ENCODE measurements at regions not wholly inside any gene's neighbourhood (a gene's known extent, or its start where the extent isn't known, plus 50 kb on each side); places are given as distances from the start of the nearest gene placed in this dataset.
A peak's percentile ranks its signal among the peaks of the same experiment; 100 is the strongest.

DNA sequence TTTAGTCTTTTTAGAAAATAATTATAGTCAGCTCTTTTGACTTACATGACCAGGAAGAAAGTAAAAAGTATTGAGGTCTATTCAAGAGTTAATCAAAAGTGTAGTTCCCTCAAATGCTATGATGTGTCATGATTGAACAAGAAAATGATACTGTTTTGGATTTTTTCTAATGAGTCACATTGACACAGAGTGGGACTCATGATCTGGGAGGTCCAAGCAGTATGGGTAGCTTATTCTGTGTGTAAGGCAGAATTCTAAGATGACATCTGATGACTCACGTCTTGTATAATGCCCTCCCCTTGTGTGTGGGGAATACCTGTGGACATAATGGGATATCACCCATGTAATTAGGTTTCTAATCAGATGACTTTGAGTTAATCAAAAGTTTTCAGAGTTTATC is 178.1 kb upstream of the DDHD1 start:
- Histone ChIP-seq H3K4me3 (ENCODE audit: low read length) (no peak overlapping the region), H3K9ac (ENCODE audit: low read length) (no peak overlapping the region), H3K4me1 (ENCODE audit: insufficient read depth, low read length) (peaks cover 30% of the 10 kb centered on the region), H3K27ac (ENCODE audit: low read length) (no peak overlapping the region), H3K36me3 (ENCODE audit: low read depth, low read length) (no peaks in the 10 kb centered on the region), H3K9me3 (ENCODE audit: low read length) (no peaks in the 10 kb centered on the region), H3F3A (ENCODE audit: low read length, unreplicated experiment) (no peaks in the 10 kb centered on the region), H3K4me2 (ENCODE audit: low read length) (peak overlapping the region; percentile 3; the same call in 1 of the 2 replicates), H3K9me2 (replicated peaks; ENCODE audit: low read length) (no peaks in the 10 kb centered on the region), H3K27me3 (ENCODE audit: low read length) (no peaks in the 10 kb centered on the region), H3K79me2 (ENCODE audit: low read length) (no peaks in the 10 kb centered on the region), H4K20me1 (ENCODE audit: low read length) (no peaks in the 10 kb centered on the region), H2AFZ (ENCODE audit: low read length) (no peak overlapping the region)
- intact Hi-C loops (cut with micrococcal nuclease): loop anchor here (2.0 kb wide), 1 partner anchor 60 kb away; no protein-coding TSS in a partner anchor
- ChIA-PET CTCF (no interaction called here), POLR2A (ENCODE audit: unreplicated experiment) (interaction anchor here (0.7 kb wide), 1 partner anchor 622 kb away, joined by 3 read pairs; no protein-coding TSS in a partner anchor)
- TF ChIP-seq EZH2phosphoT487 (IDR thresholded peaks at IDR 0.05; ENCODE audit: borderline replicate concordance, low read length) (no peak), EZH2 (IDR thresholded peaks at IDR 0.05; ENCODE audit: low read length, unreplicated experiment) (no peak)
- TF ChIP-seq, protein P1, sequence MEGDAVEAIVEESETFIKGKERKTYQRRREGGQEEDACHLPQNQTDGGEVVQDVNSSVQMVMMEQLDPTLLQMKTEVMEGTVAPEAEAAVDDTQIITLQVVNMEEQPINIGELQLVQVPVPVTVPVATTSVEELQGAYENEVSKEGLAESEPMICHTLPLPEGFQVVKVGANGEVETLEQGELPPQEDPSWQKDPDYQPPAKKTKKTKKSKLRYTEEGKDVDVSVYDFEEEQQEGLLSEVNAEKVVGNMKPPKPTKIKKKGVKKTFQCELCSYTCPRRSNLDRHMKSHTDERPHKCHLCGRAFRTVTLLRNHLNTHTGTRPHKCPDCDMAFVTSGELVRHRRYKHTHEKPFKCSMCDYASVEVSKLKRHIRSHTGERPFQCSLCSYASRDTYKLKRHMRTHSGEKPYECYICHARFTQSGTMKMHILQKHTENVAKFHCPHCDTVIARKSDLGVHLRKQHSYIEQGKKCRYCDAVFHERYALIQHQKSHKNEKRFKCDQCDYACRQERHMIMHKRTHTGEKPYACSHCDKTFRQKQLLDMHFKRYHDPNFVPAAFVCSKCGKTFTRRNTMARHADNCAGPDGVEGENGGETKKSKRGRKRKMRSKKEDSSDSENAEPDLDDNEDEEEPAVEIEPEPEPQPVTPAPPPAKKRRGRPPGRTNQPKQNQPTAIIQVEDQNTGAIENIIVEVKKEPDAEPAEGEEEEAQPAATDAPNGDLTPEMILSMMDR (conservative IDR thresholded peaks at IDR 0.05; ENCODE audit: low read depth, low read length): no peak
- ATAC-seq (peak; percentile 86), DNase-seq (peak; percentile 91)
- BruUV-seq (replicated peaks): no TSS peak

DNA sequence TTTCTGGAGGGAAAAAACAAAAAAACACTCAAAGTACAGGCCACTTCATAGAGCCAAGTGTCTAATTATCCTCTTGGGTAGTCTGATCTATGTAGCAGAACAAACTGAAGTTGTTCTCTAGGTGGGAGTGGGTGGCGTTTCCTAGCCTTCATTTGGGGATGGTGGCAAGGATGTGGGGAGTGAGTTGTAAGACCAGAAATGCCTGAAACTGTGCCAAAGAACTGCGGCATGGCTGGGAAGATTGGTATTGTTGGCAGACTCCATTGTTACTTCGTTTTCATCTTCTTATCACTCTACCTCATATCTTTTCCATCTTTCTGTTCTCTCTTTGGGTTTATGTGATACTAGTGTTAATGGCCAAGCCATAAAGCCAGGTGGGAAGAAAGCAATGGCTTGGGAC is 177.3 kb upstream of the DDHD1 start:
- H2AFZ ChIP-seq (ENCODE audit: low read length): no peak overlapping the region
- TF ChIP-seq EZH2phosphoT487 (IDR thresholded peaks at IDR 0.05; ENCODE audit: borderline replicate concordance, low read length) (no peak), EZH2 (IDR thresholded peaks at IDR 0.05; ENCODE audit: low read length, unreplicated experiment) (no peak)
- TF ChIP-seq, protein P1 (conservative IDR thresholded peaks at IDR 0.05; ENCODE audit: low read depth, low read length): no peak
- ATAC-seq (no peak), DNase-seq (peak; percentile 13)
- H4K20me1 ChIP-seq (ENCODE audit: low read length): no peaks in the 10 kb centered on the region
- H3K9me2 ChIP-seq (replicated peaks; ENCODE audit: low read length): no peaks in the 10 kb centered on the region
- no peaks in the 10 kb centered on the region for H3K27me3 ChIP-seq (ENCODE audit: low read length)
- no peak overlapping the region for H3K9ac ChIP-seq (ENCODE audit: low read length)
- intact Hi-C loops (cut with micrococcal nuclease): loop anchor here (2.0 kb wide), 1 partner anchor 60 kb away; no protein-coding TSS in a partner anchor
- no TSS peak for BruUV-seq (replicated peaks)
- peak overlapping the region; percentile 3; the same call in 1 of the 2 replicates for H3K4me2 ChIP-seq (ENCODE audit: low read length)
- H3K27ac ChIP-seq (ENCODE audit: low read length): no peak overlapping the region
- ChIA-PET POLR2A (ENCODE audit: unreplicated experiment) (no interaction called here), CTCF (no interaction called here)
- no peaks in the 10 kb centered on the region for H3K9me3 ChIP-seq (ENCODE audit: low read length)
- no peaks in the 10 kb centered on the region for H3K79me2 ChIP-seq (ENCODE audit: low read length)
- no peaks in the 10 kb centered on the region for H3F3A ChIP-seq (ENCODE audit: low read length, unreplicated experiment)
- H3K36me3 ChIP-seq (ENCODE audit: low read depth, low read length): no peaks in the 10 kb centered on the region
- H3K4me1 ChIP-seq (ENCODE audit: insufficient read depth, low read length): peaks cover 30% of the 10 kb centered on the region
- no peak overlapping the region for H3K4me3 ChIP-seq (ENCODE audit: low read length)

DNA sequence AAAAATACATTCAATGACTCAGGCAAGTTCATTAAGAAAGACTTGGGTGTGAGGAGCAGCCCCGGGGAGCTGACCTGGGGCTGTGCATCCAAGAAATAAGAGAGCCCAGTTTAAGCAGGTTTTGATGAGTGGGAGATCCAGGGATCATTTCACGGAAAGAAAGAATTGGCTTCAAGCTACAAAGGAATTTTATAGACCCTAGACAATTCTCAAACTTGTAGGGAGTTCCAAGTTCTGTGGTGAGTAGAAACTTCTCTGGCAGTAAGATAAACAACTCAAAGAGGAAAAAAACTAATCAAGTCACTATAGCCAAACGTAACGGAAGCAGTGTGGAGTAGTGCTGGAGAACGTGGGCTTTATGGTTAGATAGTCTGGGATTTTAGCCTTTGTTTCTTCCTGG is 175.7 kb upstream of the DDHD1 start:
- Histone ChIP-seq H3K4me1 (ENCODE audit: insufficient read depth, low read length) (peaks cover 30% of the 10 kb centered on the region), H3K4me2 (ENCODE audit: low read length) (no peak overlapping the region), H3K9me3 (ENCODE audit: low read length) (no peaks in the 10 kb centered on the region), H3K79me2 (ENCODE audit: low read length) (no peaks in the 10 kb centered on the region), H3K9ac (ENCODE audit: low read length) (no peak overlapping the region), H4K20me1 (ENCODE audit: low read length) (no peaks in the 10 kb centered on the region), H3K4me3 (ENCODE audit: low read length) (no peak overlapping the region), H3K27me3 (ENCODE audit: low read length) (no peaks in the 10 kb centered on the region), H3F3A (ENCODE audit: low read length, unreplicated experiment) (no peaks in the 10 kb centered on the region), H2AFZ (ENCODE audit: low read length) (no peak overlapping the region), H3K36me3 (ENCODE audit: low read depth, low read length) (no peaks in the 10 kb centered on the region), H3K27ac (ENCODE audit: low read length) (no peak overlapping the region), H3K9me2 (replicated peaks; ENCODE audit: low read length) (no peaks in the 10 kb centered on the region)
- BruUV-seq (replicated peaks): no TSS peak
- ChIA-PET CTCF (no interaction called here), POLR2A (ENCODE audit: unreplicated experiment) (no interaction called here)
- TF ChIP-seq, protein P1 (conservative IDR thresholded peaks at IDR 0.05; ENCODE audit: low read depth, low read length): no peak
- no peak for TF ChIP-seq EZH2phosphoT487 (IDR thresholded peaks at IDR 0.05; ENCODE audit: borderline replicate concordance, low read length)
- TF ChIP-seq EZH2 (IDR thresholded peaks at IDR 0.05; ENCODE audit: low read length, unreplicated experiment): no peak
- intact Hi-C loops (cut with micrococcal nuclease): loop anchor here (5.0 kb wide), 1 partner anchor 203 kb away; no protein-coding TSS in a partner anchor
- ATAC-seq: no peak
- DNase-seq: no peak

All from PC-3 (cell line).